ENCODE measurements at regions not wholly inside any gene's neighbourhood (a gene's known extent, or its start where the extent isn't known, plus 50 kb on each side); places are given as distances from the start of the nearest gene placed in this dataset.

- TF ChIP-seq ZFX (IDR thresholded peaks at IDR 0.05; ENCODE audit: borderline replicate concordance) (no peak), CTCF (IDR thresholded peaks at IDR 0.05) (no peak)
- H3K27ac ChIP-seq: no peak overlapping the region
Observed at GRCh38 chr18:45553723-45554388, 61.4 kb upstream of the SLC14A2 start.

GRCh38 chr18:45554389-45554737, 60.9 kb upstream of the SLC14A2 start:
- H3K27ac ChIP-seq: no peak overlapping the region

GRCh38 chr18:45556222-45556621, 59.1 kb upstream of the SLC14A2 start:
- no peak overlapping the region for H3K27ac ChIP-seq
- no peak for TF ChIP-seq CTCF (IDR thresholded peaks at IDR 0.05)
- TF ChIP-seq ZFX (IDR thresholded peaks at IDR 0.05; ENCODE audit: borderline replicate concordance): no peak

More at GRCh38 chr18:45554389-45554737, 60.9 kb upstream of the SLC14A2 start:
- TF ChIP-seq ZFX (IDR thresholded peaks at IDR 0.05; ENCODE audit: borderline replicate concordance): no peak
- TF ChIP-seq CTCF (IDR thresholded peaks at IDR 0.05): no peak

- TF ChIP-seq ZFX (IDR thresholded peaks at IDR 0.05; ENCODE audit: borderline replicate concordance) (no peak), CTCF (IDR thresholded peaks at IDR 0.05) (no peak)
- H3K27ac ChIP-seq: no peak overlapping the region
Observed at GRCh38 chr18:45557287-45557686, 58.0 kb upstream of the SLC14A2 start.

- no peak overlapping the region for H3K27ac ChIP-seq
- TF ChIP-seq CTCF (IDR thresholded peaks at IDR 0.05): no peak
- no peak for TF ChIP-seq ZFX (IDR thresholded peaks at IDR 0.05; ENCODE audit: borderline replicate concordance)
Observed at GRCh38 chr18:45557779-45558178, 57.5 kb upstream of the SLC14A2 start.

GRCh38 chr18:45559258-45559657, 56.0 kb upstream of the SLC14A2 start:
- TF ChIP-seq CTCF (IDR thresholded peaks at IDR 0.05): no peak
- no peak for TF ChIP-seq ZFX (IDR thresholded peaks at IDR 0.05; ENCODE audit: borderline replicate concordance)

GRCh38 chr18:45560870-45561269, 54.4 kb upstream of the SLC14A2 start:
- TF ChIP-seq ZFX (IDR thresholded peaks at IDR 0.05; ENCODE audit: borderline replicate concordance): no peak
- no peak for TF ChIP-seq CTCF (IDR thresholded peaks at IDR 0.05)
- no peak overlapping the region for H3K27ac ChIP-seq

More at GRCh38 chr18:45559258-45559657, 56.0 kb upstream of the SLC14A2 start:
- no peak overlapping the region for H3K27ac ChIP-seq

All from 22Rv1 (cell line).